Upper lobe of left lung (tissue), 4 donors: ENCODE measurements at regions not wholly inside any gene's neighbourhood (a gene's known extent, or its start where the extent isn't known, plus 50 kb on each side); places are given as distances from the start of the nearest gene placed in this dataset.

ENCODE experiments used
- CTCF ChIP-seq, 6 experiments: fragments of 450-650 bp in 4 of 6; fragments of 200-600 bp in 2 of 6; sonication (generic) in 2 of 6; IDR thresholded peaks; one replicate each; pipeline ENCODE4 v1.5.1; 2016 to 2019; ENCODE audit warnings: antibody characterized with exemption in 6 of 6
- EP300 ChIP-seq, 4 donors: sonication (generic); formaldehyde crosslinking; IDR thresholded peaks; one replicate each; pipeline ENCODE4 v1.5.1; 2017; ENCODE audit warnings: antibody characterized with exemption in 4 of 4, control low read depth in 2 of 4
- POLR2A ChIP-seq, 4 donors: fragments of 450-650 bp; IDR thresholded peaks; one replicate each; pipeline ENCODE4 v1.5.1; 2016 to 2017; ENCODE audit warnings: antibody characterized with exemption in 4 of 4, mild to moderate bottlenecking in 2 of 4
- POLR2AphosphoS5 ChIP-seq, 2 donors: sonication (generic); formaldehyde crosslinking; IDR thresholded peaks; one replicate each; pipeline ENCODE4 v1.5.1; 2017; ENCODE audit warnings: antibody characterized with exemption in 2 of 2

GRCh38 chr5:73300337-73301207 is 127.6 kb downstream of the TMEM174 start:
- TF ChIP-seq CTCF (IDR thresholded peaks at IDR 0.05) (no peak), EP300 (IDR thresholded peaks at IDR 0.05) (no peak), POLR2A (IDR thresholded peaks at IDR 0.05) (no peak), POLR2AphosphoS5 (IDR thresholded peaks at IDR 0.05) (no peak)
